Suprapubic skin (tissue), 4 donors: ENCODE measurements at regions not wholly inside any gene's neighbourhood (a gene's known extent, or its start where the extent isn't known, plus 50 kb on each side); places are given as distances from the start of the nearest gene placed in this dataset.

Source experiments
- CTCF ChIP-seq, 2 donors: fragments of 200-600 bp in 1 of 2; fragments of 450-650 bp in 1 of 2; sonication (generic) in 1 of 2; IDR thresholded peaks; one replicate each; pipeline ENCODE4 v1.5.1; 2016 to 2019; ENCODE audit warnings: antibody characterized with exemption in 2 of 2, mild to moderate bottlenecking in 1 of 2, moderate library complexity in 1 of 2
- POLR2A ChIP-seq, 2 donors: fragments of 450-650 bp; IDR thresholded peaks; one replicate each; pipeline ENCODE4 v1.6.1; 2017; ENCODE audit warnings: antibody characterized with exemption in 2 of 2, mild to moderate bottlenecking in 2 of 2, moderate library complexity in 2 of 2
- POLR2AphosphoS5 ChIP-seq, 3 donors: sonication (generic); formaldehyde crosslinking; IDR thresholded peaks; one replicate each; pipeline ENCODE4 v1.6.1; 2017; ENCODE audit warnings: antibody characterized with exemption in 3 of 3

GRCh38 chr3:8246070-8246469 is 255.6 kb upstream of the LMCD1 start:
- TF ChIP-seq CTCF (IDR thresholded peaks at IDR 0.05), result no peak
- TF ChIP-seq POLR2A (IDR thresholded peaks at IDR 0.05), result no peak
- no peak for TF ChIP-seq POLR2AphosphoS5 (IDR thresholded peaks at IDR 0.05)
